SH-SY5Y (cell line): ENCODE measurements at regions not wholly inside any gene's neighbourhood (a gene's known extent, or its start where the extent isn't known, plus 50 kb on each side); places are given as distances from the start of the nearest gene placed in this dataset.

Experiments used
- GATA2 ChIP-seq: IDR thresholded peaks from 2 replicates; pipeline ENCODE4 v1.6.1; 2011; ENCODE audit warnings: mild to moderate bottlenecking, low read depth, low read length
- GATA3 ChIP-seq: IDR thresholded peaks from 2 replicates; pipeline ENCODE4 v1.6.1; 2011; ENCODE audit warnings: low read depth, mild to moderate bottlenecking, low read length, moderate library complexity

DNA sequence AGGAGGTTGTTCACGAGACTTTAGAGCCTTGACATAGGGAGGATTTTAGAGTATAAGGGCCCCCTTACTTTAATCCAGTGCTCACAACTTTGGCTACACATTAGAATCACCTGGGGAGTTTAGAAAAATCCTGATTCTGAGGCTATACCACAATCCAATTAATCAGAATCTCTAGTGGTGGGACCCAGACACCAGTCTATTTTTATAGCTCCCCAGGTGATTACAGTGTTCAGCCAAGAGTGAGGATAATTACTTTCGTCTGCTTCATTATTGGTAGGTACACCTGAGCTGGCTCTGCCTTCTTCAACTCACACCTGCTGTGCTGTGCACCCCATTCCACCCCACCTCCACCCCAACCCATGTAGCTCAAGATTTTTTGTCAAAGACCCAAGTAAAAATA, 141.3 kb upstream of the EPB41L4A start:
- TF ChIP-seq GATA2 (no peak), GATA3 (no peak)

- TF ChIP-seq GATA3 (no peak), GATA2 (no peak)
Observed at GRCh38 chr5:112563169-112563826, 144.2 kb upstream of the EPB41L4A start.

DNA sequence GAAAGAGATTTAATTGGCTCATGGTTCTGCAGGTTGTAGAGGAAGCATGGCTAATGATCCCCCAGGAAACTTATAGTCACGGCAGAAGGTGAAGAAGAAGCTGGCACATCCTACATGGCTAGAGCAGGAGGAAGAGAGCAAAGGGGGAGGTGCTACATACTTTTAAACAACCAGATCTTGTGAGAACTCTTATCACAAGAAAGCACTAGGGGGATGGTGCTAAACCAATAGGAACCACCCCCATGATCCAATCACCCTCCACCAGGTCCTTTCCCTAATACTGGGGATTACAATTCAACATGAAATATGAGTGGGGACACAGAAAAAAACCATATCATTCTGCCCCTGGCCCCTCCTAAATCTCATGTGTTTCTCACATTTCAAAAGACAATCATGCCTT, 147.2 kb upstream of the EPB41L4A start:
- no peak for TF ChIP-seq GATA3
- no peak for TF ChIP-seq GATA2

DNA sequence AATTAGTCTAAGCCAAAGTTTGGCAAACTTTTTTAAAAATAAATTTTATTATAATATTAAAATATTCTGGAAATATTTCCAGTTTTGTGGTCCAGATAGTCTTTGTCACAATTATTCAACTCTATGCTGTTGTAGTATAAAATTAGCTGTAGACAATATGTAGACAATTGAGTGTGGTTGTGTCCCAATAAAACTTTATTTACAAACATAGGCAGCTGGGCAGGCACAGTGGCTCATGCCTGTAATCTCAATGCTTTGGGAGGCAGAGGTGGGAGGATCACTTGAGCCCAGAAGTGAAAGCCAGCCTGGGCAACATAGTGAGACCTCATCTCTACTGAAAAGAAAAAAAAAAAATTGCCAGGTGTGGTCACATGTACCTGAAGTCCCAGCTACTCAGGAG, 150.5 kb upstream of the EPB41L4A start:
- no peak for TF ChIP-seq GATA2
- no peak for TF ChIP-seq GATA3

- TF ChIP-seq GATA3 (no peak), GATA2 (no peak)
Observed at GRCh38 chr5:112570708-112571444, 151.8 kb upstream of the EPB41L4A start.

- no peak for TF ChIP-seq GATA3
- no peak for TF ChIP-seq GATA2
Observed at GRCh38 chr5:112573441-112573840, 154.4 kb upstream of the EPB41L4A start.

DNA sequence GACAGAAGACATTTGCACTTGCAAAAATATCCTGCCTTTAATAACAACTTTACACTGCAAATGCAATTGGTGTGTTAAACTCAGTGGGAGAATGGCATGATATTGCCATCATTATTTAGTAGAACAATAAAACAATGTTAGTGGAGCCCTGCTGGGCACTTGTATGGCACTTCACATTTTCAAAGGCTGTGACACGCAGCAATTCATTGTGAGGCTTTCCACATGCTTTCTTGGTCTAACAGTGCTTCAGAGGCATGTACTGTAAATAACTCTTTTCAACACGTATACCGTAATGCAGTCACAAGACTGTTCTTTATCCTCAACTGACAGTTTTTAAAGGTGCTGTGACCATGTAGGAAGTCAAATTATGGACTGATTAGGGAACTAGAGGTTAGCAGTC, 155.5 kb upstream of the EPB41L4A start:
- TF ChIP-seq GATA2 (no peak), GATA3 (no peak)

DNA sequence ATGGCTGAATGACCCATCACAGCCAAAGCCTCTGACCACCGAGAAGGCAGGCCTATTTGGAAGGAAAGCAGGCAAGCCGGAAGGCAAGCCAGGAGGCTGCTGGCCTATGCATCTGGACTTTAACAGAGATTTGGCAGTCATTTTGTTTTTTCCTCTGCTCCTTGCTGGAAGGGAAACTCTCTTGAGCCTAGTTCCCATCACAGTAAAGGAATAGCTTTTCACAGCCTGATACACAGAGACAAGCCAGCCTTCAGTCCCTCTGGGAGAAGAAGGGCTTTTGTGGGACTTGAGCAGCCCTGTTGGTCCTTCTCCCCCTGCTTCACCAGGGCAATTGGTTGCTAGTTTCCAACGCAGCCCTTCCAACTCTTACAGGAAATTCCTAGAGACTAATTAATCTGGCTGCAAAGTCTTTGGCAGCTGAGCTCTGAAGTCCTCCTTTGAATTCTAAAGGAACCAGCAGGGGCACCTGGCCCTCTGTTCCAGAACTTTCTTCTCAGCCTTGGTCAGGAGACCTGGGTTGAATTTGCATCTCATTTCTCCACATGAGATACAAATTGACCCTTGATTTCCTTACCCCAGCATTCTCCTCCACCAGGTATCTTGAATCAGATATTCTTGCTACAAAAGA, 157.3 kb upstream of the EPB41L4A start:
- TF ChIP-seq GATA3 (no peak), GATA2 (no peak)

DNA sequence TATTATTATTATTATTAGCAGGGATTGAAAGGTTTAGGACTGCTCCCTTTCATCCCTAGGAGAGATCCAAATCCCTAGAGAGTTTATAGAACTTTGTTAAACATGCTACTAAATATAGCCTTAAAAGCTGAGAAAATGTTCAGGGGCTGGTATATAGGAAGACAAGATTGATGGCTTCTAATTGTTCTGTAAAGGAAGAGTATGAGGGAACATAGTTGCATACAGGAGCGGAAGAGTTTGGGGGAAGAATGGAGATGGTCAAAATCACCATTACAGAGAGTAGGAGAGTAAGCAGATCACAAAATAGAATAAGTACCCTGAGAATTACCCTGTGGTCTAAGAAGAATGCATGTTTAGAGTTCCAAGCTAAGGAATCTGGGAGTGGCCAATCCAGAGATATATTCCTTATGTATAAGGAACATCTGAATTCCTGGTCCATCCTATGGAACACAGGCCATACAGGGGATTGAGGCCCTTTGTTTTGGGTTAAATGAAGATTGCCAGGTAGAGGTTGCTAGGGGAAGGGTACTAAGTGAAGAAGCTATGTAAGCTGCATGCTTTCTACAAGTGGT, 158.0 kb upstream of the APC start:
- no peak for TF ChIP-seq GATA3
- TF ChIP-seq GATA2: no peak

GRCh38 chr5:112581811-112582320, 155.8 kb upstream of the APC start:
- TF ChIP-seq GATA2: no peak
- TF ChIP-seq GATA3: no peak

DNA sequence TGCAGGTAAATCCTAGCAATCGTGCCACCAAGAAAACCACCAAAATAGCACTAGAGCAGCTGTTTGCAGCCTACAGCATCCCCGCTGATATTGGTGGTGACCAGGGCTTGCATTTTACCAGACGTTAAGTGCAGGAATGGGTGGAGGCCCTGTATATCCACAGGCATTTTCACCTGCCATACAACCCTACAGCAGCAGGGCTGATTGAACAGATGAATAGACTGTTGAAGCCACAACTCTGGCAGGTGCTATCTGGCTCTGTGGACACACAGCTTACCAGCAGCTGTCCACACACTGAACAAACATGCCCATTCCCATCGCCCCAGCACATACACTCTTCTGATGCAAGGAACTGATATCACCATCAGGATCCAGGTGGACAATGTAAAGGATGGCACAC, 154.5 kb upstream of the APC start:
- no peak for TF ChIP-seq GATA3
- no peak for TF ChIP-seq GATA2

DNA sequence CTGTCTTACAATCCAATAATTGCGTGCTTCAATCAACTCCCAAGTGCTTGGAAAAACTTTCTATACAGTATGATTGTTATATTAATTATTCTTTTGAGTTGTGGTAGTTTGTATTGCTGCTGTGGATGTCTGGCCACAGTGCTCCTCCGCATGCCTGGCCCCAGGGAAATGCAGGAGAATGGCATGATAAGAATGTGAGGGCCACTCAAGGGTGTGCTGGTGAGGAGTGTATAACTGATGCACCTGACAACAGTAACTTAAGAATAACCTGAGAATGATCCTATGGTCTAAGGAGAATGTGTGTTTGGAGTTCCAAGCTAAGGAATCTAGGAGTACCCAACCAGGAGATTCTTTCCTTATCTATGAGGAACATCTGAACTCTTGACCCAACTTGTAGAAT, 152.9 kb upstream of the APC start:
- TF ChIP-seq GATA2: no peak
- TF ChIP-seq GATA3: no peak

- TF ChIP-seq GATA3 (no peak), GATA2 (no peak)
Observed at GRCh38 chr5:112586596-112587062, 151.1 kb upstream of the APC start.
